Endothelial cell of umbilical vein (primary cell): ENCODE measurements at regions not wholly inside any gene's neighbourhood (a gene's known extent, or its start where the extent isn't known, plus 50 kb on each side); places are given as distances from the start of the nearest gene placed in this dataset.

Experiments used
- BruUV-seq: library from RNA; stranded (reverse); fragments of 400-500 nt; replicated peaks from 2 replicates; lab custom pipeline; 2021; lab: Mats Ljungman, UMichigan
- CTCF ChIA-PET: fragments of 300-600, 350-600 bp; sonication (Branson Sonifier 250); formaldehyde crosslinking; loops from one replicate; lab custom pipeline; 2021; ENCODE audit warnings: antibody characterized with exemption, inconsistent platforms; lab: Charles Lee
- POLR2A ChIA-PET: fragments of 300-600, 350-600 bp; sonication (Branson Sonifier 250); formaldehyde crosslinking; loops from one replicate; lab custom pipeline; 2021; ENCODE audit warnings: antibody characterized with exemption, inconsistent platforms; lab: Charles Lee
- DNase-seq: peaks from one replicate; pipeline ENCODE4 v3.0.0-alpha.2; 2011; ENCODE audit warnings: low read depth, low spot score
- FAIRE-seq: peaks from 2 replicates; lab custom pipeline; 2011; peaks lifted over from hg19 to GRCh38; lab: Jason Lieb, UNC
- H2AFZ ChIP-seq: 2 replicates; pipeline ENCODE4 v1.6.0; 2012; ENCODE audit warnings: low read depth, low read length, control low read depth, inconsistent platforms
- H3K27ac ChIP-seq: 2 replicates; pipeline ENCODE4 v1.5.1; 2011; ENCODE audit warnings: low read depth, mild to moderate bottlenecking, control low read depth, low read length, moderate library complexity; ENCODE audit not compliant: insufficient read depth
- H3K27me3 ChIP-seq, 2 experiments: 2 replicates each; pipeline versions ENCODE4 v1.6.0 to v1.6.1; 2011; ENCODE audit warnings: low read length in 2 of 2, mixed read lengths in 1 of 2; ENCODE audit not compliant: control insufficient read depth in 2 of 2, insufficient read depth in 2 of 2
- H3K36me3 ChIP-seq, 2 experiments: 2 replicates in 1 of 2; 3 replicates in 1 of 2; pipeline ENCODE4 v1.5.1; 2011; ENCODE audit warnings: low read length in 2 of 2, mild to moderate bottlenecking in 1 of 2, moderate library complexity in 1 of 2; ENCODE audit not compliant: control insufficient read depth in 2 of 2, insufficient read depth in 2 of 2; ENCODE audit errors: extremely low read depth in 1 of 2
- H3K4me1 ChIP-seq: 3 replicates; pipeline ENCODE4 v1.5.1; 2011; ENCODE audit warnings: mild to moderate bottlenecking, low read length; ENCODE audit not compliant: control insufficient read depth, insufficient read depth; ENCODE audit errors: extremely low read depth
- H3K4me2 ChIP-seq: 2 replicates; pipeline ENCODE4 v1.6.1; 2011; ENCODE audit warnings: low read length, control low read depth, mixed read lengths; ENCODE audit not compliant: insufficient read depth
- H3K4me3 ChIP-seq, 3 experiments: fragments of 200-600 bp in 1 of 3; sonication (generic), shearing (Covaris generic) in 1 of 3; replicated peaks in 1 of 3; 2 replicates each; pipeline ENCODE4 v1.5.1; 2011 to 2016; ENCODE audit warnings: control low read depth in 3 of 3, low read length in 3 of 3, mild to moderate bottlenecking in 2 of 3, inconsistent platforms in 1 of 3, low read depth in 1 of 3, moderate library complexity in 1 of 3; ENCODE audit not compliant: insufficient read depth in 1 of 3
- H3K79me2 ChIP-seq: 2 replicates; pipeline ENCODE4 v1.6.0; 2012; ENCODE audit warnings: low read length, inconsistent platforms; ENCODE audit not compliant: control insufficient read depth, insufficient read depth
- H3K9ac ChIP-seq: replicated peaks from 2 replicates; pipeline ENCODE3; 2011; ENCODE audit warnings: low read length, control low read depth; ENCODE audit not compliant: insufficient read depth; ENCODE audit errors: extremely low read depth
- H3K9me1 ChIP-seq: replicated peaks from 3 replicates; pipeline ENCODE4 v1.6.0; 2011; ENCODE audit warnings: mild to moderate bottlenecking, low read length; ENCODE audit not compliant: control insufficient read depth, insufficient read depth; ENCODE audit errors: extremely low read depth
- H3K9me3 ChIP-seq: replicated peaks from 2 replicates; pipeline ENCODE4 v1.5.1; 2012; ENCODE audit warnings: low read length, inconsistent platforms; ENCODE audit not compliant: control insufficient read depth, insufficient read depth
- H4K20me1 ChIP-seq: replicated peaks from 2 replicates; pipeline ENCODE3; 2011; ENCODE audit warnings: mild to moderate bottlenecking, low read length; ENCODE audit not compliant: control insufficient read depth, insufficient read depth; ENCODE audit errors: extremely low read depth
- CTCF ChIP-seq, 2 donors: IDR thresholded peaks; 1 replicate in 1 of 2; 2 replicates in 1 of 2; pipeline ENCODE4 v1.5.1; 2011; ENCODE audit warnings: low read length in 2 of 2, mild to moderate bottlenecking in 2 of 2, moderate library complexity in 2 of 2, control low read depth in 1 of 2, inconsistent platforms in 1 of 2, low read depth in 1 of 2; ENCODE audit not compliant: insufficient read depth in 1 of 2; ENCODE audit errors: extremely low read depth in 1 of 2
- EZH2 ChIP-seq: IDR thresholded peaks from 2 replicates; pipeline ENCODE4 v1.6.1; 2012; ENCODE audit warnings: borderline replicate concordance, low read depth, mild to moderate bottlenecking, moderate library complexity, low read length, inconsistent platforms; ENCODE audit not compliant: severe bottlenecking
- FOS ChIP-seq: IDR thresholded peaks from 2 replicates; pipeline ENCODE4 v1.6.1; 2011; ENCODE audit warnings: mild to moderate bottlenecking, low read length, moderate library complexity, borderline replicate concordance; ENCODE audit not compliant: insufficient read depth
- GATA2 ChIP-seq: IDR thresholded peaks from 2 replicates; pipeline ENCODE4 v1.7.0; 2011; ENCODE audit warnings: low read depth, mild to moderate bottlenecking, moderate library complexity, mixed read lengths, low read length; ENCODE audit not compliant: insufficient read length, insufficient read depth
- JUN ChIP-seq: IDR thresholded peaks from 2 replicates; pipeline ENCODE4 v1.6.1; 2011; ENCODE audit warnings: borderline replicate concordance, low read depth; ENCODE audit not compliant: insufficient read length, insufficient read depth
- MAX ChIP-seq: IDR thresholded peaks from 2 replicates; pipeline ENCODE4 v1.6.1; 2011; ENCODE audit not compliant: insufficient read depth, insufficient read length
- MYC ChIP-seq: IDR thresholded peaks from one replicate; pipeline ENCODE4 v1.6.1; 2011; ENCODE audit warnings: mild to moderate bottlenecking, low read depth, low read length
- POLR2A ChIP-seq: IDR thresholded peaks from 2 replicates; pipeline ENCODE4 v1.6.1; 2012; ENCODE audit warnings: low read depth, mild to moderate bottlenecking, control low read depth, low read length
- POLR2AphosphoS5 ChIP-seq: IDR thresholded peaks from 2 replicates; pipeline ENCODE4 v1.6.1; 2012; ENCODE audit warnings: low read depth, mild to moderate bottlenecking, control low read depth, low read length, moderate library complexity; ENCODE audit not compliant: insufficient read depth
- dilution Hi-C: fragments of 300-500 bp; cut with MboI; formaldehyde crosslinking; loops from one replicate; pipeline ENCODE4 v1.15.0; 2019; ENCODE audit warnings: low sequenced_read_pairs; ENCODE audit not compliant: extremely low pct_ligation_motif_present
- intact Hi-C: fragments of 100-400 bp; cut with micrococcal nuclease; formaldehyde crosslinking; loops from one replicate; pipeline ENCODE4 v1.10.0; 2022

- CTCF ChIA-PET, result no interaction called here
- no peak overlapping the region for H3K4me3 ChIP-seq
- H3K9ac ChIP-seq, result no peak overlapping the region
- no peaks in the 10 kb centered on the region for H3K9me1 ChIP-seq
- no peaks in the 10 kb centered on the region for H3K4me1 ChIP-seq
- intact Hi-C loops, result no loop called here
- no peaks in the 10 kb centered on the region for H3K79me2 ChIP-seq
- no peaks in the 10 kb centered on the region for H4K20me1 ChIP-seq
- peaks cover 4% of the 10 kb centered on the region for H3K9me3 ChIP-seq
- POLR2A ChIA-PET, result no interaction called here
- no peak overlapping the region for H3K27ac ChIP-seq
- BruUV-seq, result no TSS peak
- no peaks in the 10 kb centered on the region for H3K36me3 ChIP-seq
- FAIRE-seq (no peak), DNase-seq (no peak)
- no peak overlapping the region for H3K4me2 ChIP-seq
- dilution Hi-C loops, result no loop called here
- TF ChIP-seq FOS (no peak), POLR2A (no peak), CTCF (IDR thresholded peaks at IDR 0.05; ENCODE audit: extremely low read depth in 1 of 2, insufficient read depth in 1 of 2, low read depth in 1 of 2, low read length in 2 of 2) (no peak), EZH2 (no peak), POLR2AphosphoS5 (no peak), GATA2 (no peak), MAX (no peak), JUN (no peak), MYC (no peak)
- H2AFZ ChIP-seq, result no peak overlapping the region
- H3K27me3 ChIP-seq, result no peaks in the 10 kb centered on the region
Measured at GRCh38 chr2:104344985-104345384, 508.9 kb upstream of the POU3F3 start.
